Fibroblast of skin of scalp (primary cell): ENCODE measurements at regions not wholly inside any gene's neighbourhood (a gene's known extent, or its start where the extent isn't known, plus 50 kb on each side); places are given as distances from the start of the nearest gene placed in this dataset.
A peak's percentile ranks its signal among the peaks of the same experiment; 100 is the strongest.

Experiments used
- DNase-seq: peaks from one replicate; pipeline ENCODE4 v3.0.0-alpha.2; 2013

- peak; percentile 78 for DNase-seq
Observed at GRCh38 chrX:39725928-39726619, 371.7 kb downstream of the BCOR start.

- peak; percentile 53 for DNase-seq
Observed at GRCh38 chrX:39726771-39727170, 371.0 kb downstream of the BCOR start.

GRCh38 chrX:39728025-39728424 is 369.7 kb downstream of the BCOR start:
- no peak for DNase-seq

GRCh38 chrX:39728852-39729598 is 368.7 kb downstream of the BCOR start:
- no peak for DNase-seq

- peak; percentile 39 for DNase-seq
Observed at GRCh38 chrX:39729981-39730661, 367.6 kb downstream of the BCOR start.

- DNase-seq: peak; percentile 83
Observed at GRCh38 chrX:39730662-39731329, 367.0 kb downstream of the BCOR start.

GRCh38 chrX:39731330-39731667 is 366.5 kb downstream of the BCOR start:
- no peak for DNase-seq

GRCh38 chrX:39731735-39732134 is 366.0 kb downstream of the BCOR start:
- DNase-seq: no peak

GRCh38 chrX:39733745-39734144 is 364.0 kb downstream of the BCOR start:
- no peak for DNase-seq

- DNase-seq: no peak
Observed at GRCh38 chrX:39734174-39734776, 363.5 kb downstream of the BCOR start.

- peak; percentile 47 for DNase-seq
Observed at GRCh38 chrX:39736216-39737211, 361.2 kb downstream of the BCOR start.

GRCh38 chrX:39739585-39739984 is 358.2 kb downstream of the BCOR start:
- DNase-seq: no peak

- DNase-seq: no peak
Observed at GRCh38 chrX:39740078-39740477, 357.7 kb downstream of the BCOR start.

- DNase-seq: no peak
Observed at GRCh38 chrX:39741904-39742303, 355.9 kb downstream of the BCOR start.

- no peak for DNase-seq
Observed at GRCh38 chrX:39745818-39746217, 351.9 kb downstream of the BCOR start.

- DNase-seq: no peak
Observed at GRCh38 chrX:39749135-39749534, 348.6 kb downstream of the BCOR start.

GRCh38 chrX:39749728-39750127 is 348.0 kb downstream of the BCOR start:
- no peak for DNase-seq

GRCh38 chrX:39750256-39750790 is 347.4 kb downstream of the BCOR start:
- no peak for DNase-seq

GRCh38 chrX:39750848-39751247 is 346.9 kb downstream of the BCOR start:
- no peak for DNase-seq

GRCh38 chrX:39752815-39753214 is 344.9 kb downstream of the BCOR start:
- peak; percentile 49 for DNase-seq
